ENCODE measurements at regions not wholly inside any gene's neighbourhood (a gene's known extent, or its start where the extent isn't known, plus 50 kb on each side); places are given as distances from the start of the nearest gene placed in this dataset.

DNA sequence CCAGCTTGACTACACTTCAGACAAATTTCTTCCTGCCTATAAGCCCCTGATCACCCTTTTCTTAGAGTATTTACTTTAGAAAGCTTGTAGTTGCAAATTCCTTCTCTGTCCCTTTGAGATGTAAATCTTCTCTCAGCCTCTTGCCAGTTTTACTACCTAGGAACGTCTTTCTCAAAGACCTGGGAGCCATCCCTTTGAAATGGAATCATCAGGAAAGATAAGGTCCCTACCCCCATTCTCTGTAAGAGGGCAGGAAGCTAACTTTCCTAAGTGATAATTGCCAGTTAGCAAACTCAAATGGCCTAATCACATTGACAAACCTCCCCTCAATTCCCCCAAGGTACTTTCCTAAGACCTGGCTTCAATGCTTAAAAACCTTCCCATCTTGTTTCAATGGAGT, 304.5 kb downstream of the MDFIC start:
- TF ChIP-seq, protein P1, sequence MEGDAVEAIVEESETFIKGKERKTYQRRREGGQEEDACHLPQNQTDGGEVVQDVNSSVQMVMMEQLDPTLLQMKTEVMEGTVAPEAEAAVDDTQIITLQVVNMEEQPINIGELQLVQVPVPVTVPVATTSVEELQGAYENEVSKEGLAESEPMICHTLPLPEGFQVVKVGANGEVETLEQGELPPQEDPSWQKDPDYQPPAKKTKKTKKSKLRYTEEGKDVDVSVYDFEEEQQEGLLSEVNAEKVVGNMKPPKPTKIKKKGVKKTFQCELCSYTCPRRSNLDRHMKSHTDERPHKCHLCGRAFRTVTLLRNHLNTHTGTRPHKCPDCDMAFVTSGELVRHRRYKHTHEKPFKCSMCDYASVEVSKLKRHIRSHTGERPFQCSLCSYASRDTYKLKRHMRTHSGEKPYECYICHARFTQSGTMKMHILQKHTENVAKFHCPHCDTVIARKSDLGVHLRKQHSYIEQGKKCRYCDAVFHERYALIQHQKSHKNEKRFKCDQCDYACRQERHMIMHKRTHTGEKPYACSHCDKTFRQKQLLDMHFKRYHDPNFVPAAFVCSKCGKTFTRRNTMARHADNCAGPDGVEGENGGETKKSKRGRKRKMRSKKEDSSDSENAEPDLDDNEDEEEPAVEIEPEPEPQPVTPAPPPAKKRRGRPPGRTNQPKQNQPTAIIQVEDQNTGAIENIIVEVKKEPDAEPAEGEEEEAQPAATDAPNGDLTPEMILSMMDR (IDR thresholded peaks at IDR 0.05) = no peak
- no peak for TF ChIP-seq POLR2A (IDR thresholded peaks at IDR 0.05)
